B cell (primary cell): ENCODE measurements at regions not wholly inside any gene's neighbourhood (a gene's known extent, or its start where the extent isn't known, plus 50 kb on each side); places are given as distances from the start of the nearest gene placed in this dataset.

Source experiments
- EZH2 ChIP-seq: IDR thresholded peaks from 2 replicates; pipeline ENCODE4 v1.6.1; 2012; ENCODE audit warnings: borderline replicate concordance, low read depth, mild to moderate bottlenecking, moderate library complexity, low read length; ENCODE audit not compliant: insufficient read depth, poor library complexity, severe bottlenecking
- TF ChIP-seq, protein P1 (sequence below): fragments of 200-600 bp; IDR thresholded peaks from one replicate; pipeline ENCODE4 v1.8.0; 2022; ENCODE audit warnings: antibody characterized with exemption, mild to moderate bottlenecking

DNA sequence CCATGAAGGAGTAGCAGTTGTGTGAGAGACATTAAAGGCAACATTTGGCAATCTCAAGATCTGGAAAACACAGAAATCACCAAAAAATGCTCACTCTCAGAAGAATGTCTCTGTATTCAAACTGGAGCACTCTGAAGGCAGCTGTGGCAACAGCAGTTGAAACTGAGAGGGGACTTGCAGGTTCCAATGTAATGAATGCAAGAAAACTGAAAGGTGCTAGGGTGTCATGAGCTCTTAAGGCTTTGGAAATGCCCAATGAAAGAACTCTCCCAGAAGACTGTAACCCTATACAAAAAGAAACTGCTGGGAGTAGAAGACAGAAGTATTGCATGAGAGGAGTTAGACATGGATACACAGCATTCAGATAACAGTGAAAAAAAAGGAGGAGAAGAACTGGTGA lies 118.2 kb upstream of the HTR2C start:
- TF ChIP-seq, protein P1, sequence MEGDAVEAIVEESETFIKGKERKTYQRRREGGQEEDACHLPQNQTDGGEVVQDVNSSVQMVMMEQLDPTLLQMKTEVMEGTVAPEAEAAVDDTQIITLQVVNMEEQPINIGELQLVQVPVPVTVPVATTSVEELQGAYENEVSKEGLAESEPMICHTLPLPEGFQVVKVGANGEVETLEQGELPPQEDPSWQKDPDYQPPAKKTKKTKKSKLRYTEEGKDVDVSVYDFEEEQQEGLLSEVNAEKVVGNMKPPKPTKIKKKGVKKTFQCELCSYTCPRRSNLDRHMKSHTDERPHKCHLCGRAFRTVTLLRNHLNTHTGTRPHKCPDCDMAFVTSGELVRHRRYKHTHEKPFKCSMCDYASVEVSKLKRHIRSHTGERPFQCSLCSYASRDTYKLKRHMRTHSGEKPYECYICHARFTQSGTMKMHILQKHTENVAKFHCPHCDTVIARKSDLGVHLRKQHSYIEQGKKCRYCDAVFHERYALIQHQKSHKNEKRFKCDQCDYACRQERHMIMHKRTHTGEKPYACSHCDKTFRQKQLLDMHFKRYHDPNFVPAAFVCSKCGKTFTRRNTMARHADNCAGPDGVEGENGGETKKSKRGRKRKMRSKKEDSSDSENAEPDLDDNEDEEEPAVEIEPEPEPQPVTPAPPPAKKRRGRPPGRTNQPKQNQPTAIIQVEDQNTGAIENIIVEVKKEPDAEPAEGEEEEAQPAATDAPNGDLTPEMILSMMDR: no peak
- TF ChIP-seq EZH2: no peak
